Thyroid gland (tissue), 4 donors: ENCODE measurements at regions not wholly inside any gene's neighbourhood (a gene's known extent, or its start where the extent isn't known, plus 50 kb on each side); places are given as distances from the start of the nearest gene placed in this dataset.

Source experiments
- POLR2A ChIP-seq, 2 donors: fragments of 450-650 bp; IDR thresholded peaks; one replicate each; pipeline ENCODE4 v1.6.1; 2017; ENCODE audit warnings: antibody characterized with exemption in 2 of 2, mild to moderate bottlenecking in 2 of 2, moderate library complexity in 1 of 2
- TF ChIP-seq, protein P1 (sequence below), 6 experiments: fragments of 200-600 bp in 3 of 6; fragments of 450-650 bp in 3 of 6; sonication (generic) in 3 of 6; IDR thresholded peaks; one replicate each; pipeline ENCODE4 v1.5.1; 2016 to 2019; ENCODE audit warnings: antibody characterized with exemption in 6 of 6, mild to moderate bottlenecking in 2 of 6, inconsistent platforms in 1 of 6, moderate library complexity in 1 of 6

DNA sequence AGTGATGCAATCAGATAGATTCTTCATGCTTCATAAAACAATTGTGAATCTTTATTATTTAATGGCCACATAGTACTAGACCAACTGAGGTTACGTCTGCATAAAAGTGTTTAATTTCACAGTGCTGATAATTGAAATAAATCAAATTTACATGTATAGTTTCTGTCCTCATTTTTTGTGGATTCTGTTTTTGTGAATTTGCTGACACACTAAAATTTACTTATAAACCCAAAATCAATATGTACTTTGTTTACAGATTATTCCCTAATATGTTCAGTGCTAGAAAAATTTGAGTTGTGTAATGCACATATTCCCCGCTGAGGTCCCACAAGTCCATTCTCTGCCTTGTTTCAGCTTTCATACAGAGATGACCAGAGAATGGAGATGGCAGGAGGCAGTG, 759.8 kb downstream of the CENPC start:
- TF ChIP-seq, protein P1, sequence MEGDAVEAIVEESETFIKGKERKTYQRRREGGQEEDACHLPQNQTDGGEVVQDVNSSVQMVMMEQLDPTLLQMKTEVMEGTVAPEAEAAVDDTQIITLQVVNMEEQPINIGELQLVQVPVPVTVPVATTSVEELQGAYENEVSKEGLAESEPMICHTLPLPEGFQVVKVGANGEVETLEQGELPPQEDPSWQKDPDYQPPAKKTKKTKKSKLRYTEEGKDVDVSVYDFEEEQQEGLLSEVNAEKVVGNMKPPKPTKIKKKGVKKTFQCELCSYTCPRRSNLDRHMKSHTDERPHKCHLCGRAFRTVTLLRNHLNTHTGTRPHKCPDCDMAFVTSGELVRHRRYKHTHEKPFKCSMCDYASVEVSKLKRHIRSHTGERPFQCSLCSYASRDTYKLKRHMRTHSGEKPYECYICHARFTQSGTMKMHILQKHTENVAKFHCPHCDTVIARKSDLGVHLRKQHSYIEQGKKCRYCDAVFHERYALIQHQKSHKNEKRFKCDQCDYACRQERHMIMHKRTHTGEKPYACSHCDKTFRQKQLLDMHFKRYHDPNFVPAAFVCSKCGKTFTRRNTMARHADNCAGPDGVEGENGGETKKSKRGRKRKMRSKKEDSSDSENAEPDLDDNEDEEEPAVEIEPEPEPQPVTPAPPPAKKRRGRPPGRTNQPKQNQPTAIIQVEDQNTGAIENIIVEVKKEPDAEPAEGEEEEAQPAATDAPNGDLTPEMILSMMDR (IDR thresholded peaks at IDR 0.05): no peak
- no peak for TF ChIP-seq POLR2A (IDR thresholded peaks at IDR 0.05)
